Endothelial cell of umbilical vein (primary cell): ENCODE measurements at regions not wholly inside any gene's neighbourhood (a gene's known extent, or its start where the extent isn't known, plus 50 kb on each side); places are given as distances from the start of the nearest gene placed in this dataset.

Experiments
- BruUV-seq: library from RNA; stranded (reverse); fragments of 400-500 nt; replicated peaks from 2 replicates; lab custom pipeline; 2021; lab: Mats Ljungman, UMichigan
- CTCF ChIA-PET: fragments of 300-600, 350-600 bp; sonication (Branson Sonifier 250); formaldehyde crosslinking; loops from one replicate; lab custom pipeline; 2021; ENCODE audit warnings: antibody characterized with exemption, inconsistent platforms; lab: Charles Lee
- POLR2A ChIA-PET: fragments of 300-600, 350-600 bp; sonication (Branson Sonifier 250); formaldehyde crosslinking; loops from one replicate; lab custom pipeline; 2021; ENCODE audit warnings: antibody characterized with exemption, inconsistent platforms; lab: Charles Lee
- DNase-seq: peaks from one replicate; pipeline ENCODE4 v3.0.0-alpha.2; 2011; ENCODE audit warnings: low read depth, low spot score
- FAIRE-seq: peaks from 2 replicates; lab custom pipeline; 2011; peaks lifted over from hg19 to GRCh38; lab: Jason Lieb, UNC
- H2AFZ ChIP-seq: 2 replicates; pipeline ENCODE4 v1.6.0; 2012; ENCODE audit warnings: low read depth, low read length, control low read depth, inconsistent platforms
- H3K27ac ChIP-seq: 2 replicates; pipeline ENCODE4 v1.5.1; 2011; ENCODE audit warnings: low read depth, mild to moderate bottlenecking, control low read depth, low read length, moderate library complexity; ENCODE audit not compliant: insufficient read depth
- H3K27me3 ChIP-seq, 2 experiments: 2 replicates each; pipeline versions ENCODE4 v1.6.0 to v1.6.1; 2011; ENCODE audit warnings: low read length in 2 of 2, mixed read lengths in 1 of 2; ENCODE audit not compliant: control insufficient read depth in 2 of 2, insufficient read depth in 2 of 2
- H3K36me3 ChIP-seq, 2 experiments: 2 replicates in 1 of 2; 3 replicates in 1 of 2; pipeline ENCODE4 v1.5.1; 2011; ENCODE audit warnings: low read length in 2 of 2, mild to moderate bottlenecking in 1 of 2, moderate library complexity in 1 of 2; ENCODE audit not compliant: control insufficient read depth in 2 of 2, insufficient read depth in 2 of 2; ENCODE audit errors: extremely low read depth in 1 of 2
- H3K4me1 ChIP-seq: 3 replicates; pipeline ENCODE4 v1.5.1; 2011; ENCODE audit warnings: mild to moderate bottlenecking, low read length; ENCODE audit not compliant: control insufficient read depth, insufficient read depth; ENCODE audit errors: extremely low read depth
- H3K4me2 ChIP-seq: 2 replicates; pipeline ENCODE4 v1.6.1; 2011; ENCODE audit warnings: low read length, control low read depth, mixed read lengths; ENCODE audit not compliant: insufficient read depth
- H3K4me3 ChIP-seq, 3 experiments: fragments of 200-600 bp in 1 of 3; sonication (generic), shearing (Covaris generic) in 1 of 3; replicated peaks in 1 of 3; 2 replicates each; pipeline ENCODE4 v1.5.1; 2011 to 2016; ENCODE audit warnings: control low read depth in 3 of 3, low read length in 3 of 3, mild to moderate bottlenecking in 2 of 3, inconsistent platforms in 1 of 3, low read depth in 1 of 3, moderate library complexity in 1 of 3; ENCODE audit not compliant: insufficient read depth in 1 of 3
- H3K79me2 ChIP-seq: 2 replicates; pipeline ENCODE4 v1.6.0; 2012; ENCODE audit warnings: low read length, inconsistent platforms; ENCODE audit not compliant: control insufficient read depth, insufficient read depth
- H3K9ac ChIP-seq: replicated peaks from 2 replicates; pipeline ENCODE3; 2011; ENCODE audit warnings: low read length, control low read depth; ENCODE audit not compliant: insufficient read depth; ENCODE audit errors: extremely low read depth
- H3K9me1 ChIP-seq: replicated peaks from 3 replicates; pipeline ENCODE4 v1.6.0; 2011; ENCODE audit warnings: mild to moderate bottlenecking, low read length; ENCODE audit not compliant: control insufficient read depth, insufficient read depth; ENCODE audit errors: extremely low read depth
- H3K9me3 ChIP-seq: replicated peaks from 2 replicates; pipeline ENCODE4 v1.5.1; 2012; ENCODE audit warnings: low read length, inconsistent platforms; ENCODE audit not compliant: control insufficient read depth, insufficient read depth
- H4K20me1 ChIP-seq: replicated peaks from 2 replicates; pipeline ENCODE3; 2011; ENCODE audit warnings: mild to moderate bottlenecking, low read length; ENCODE audit not compliant: control insufficient read depth, insufficient read depth; ENCODE audit errors: extremely low read depth
- CTCF ChIP-seq, 2 donors: IDR thresholded peaks; 1 replicate in 1 of 2; 2 replicates in 1 of 2; pipeline ENCODE4 v1.5.1; 2011; ENCODE audit warnings: low read length in 2 of 2, mild to moderate bottlenecking in 2 of 2, moderate library complexity in 2 of 2, control low read depth in 1 of 2, inconsistent platforms in 1 of 2, low read depth in 1 of 2; ENCODE audit not compliant: insufficient read depth in 1 of 2; ENCODE audit errors: extremely low read depth in 1 of 2
- EZH2 ChIP-seq: IDR thresholded peaks from 2 replicates; pipeline ENCODE4 v1.6.1; 2012; ENCODE audit warnings: borderline replicate concordance, low read depth, mild to moderate bottlenecking, moderate library complexity, low read length, inconsistent platforms; ENCODE audit not compliant: severe bottlenecking
- FOS ChIP-seq: IDR thresholded peaks from 2 replicates; pipeline ENCODE4 v1.6.1; 2011; ENCODE audit warnings: mild to moderate bottlenecking, low read length, moderate library complexity, borderline replicate concordance; ENCODE audit not compliant: insufficient read depth
- GATA2 ChIP-seq: IDR thresholded peaks from 2 replicates; pipeline ENCODE4 v1.7.0; 2011; ENCODE audit warnings: low read depth, mild to moderate bottlenecking, moderate library complexity, mixed read lengths, low read length; ENCODE audit not compliant: insufficient read length, insufficient read depth
- JUN ChIP-seq: IDR thresholded peaks from 2 replicates; pipeline ENCODE4 v1.6.1; 2011; ENCODE audit warnings: borderline replicate concordance, low read depth; ENCODE audit not compliant: insufficient read length, insufficient read depth
- MAX ChIP-seq: IDR thresholded peaks from 2 replicates; pipeline ENCODE4 v1.6.1; 2011; ENCODE audit not compliant: insufficient read depth, insufficient read length
- MYC ChIP-seq: IDR thresholded peaks from one replicate; pipeline ENCODE4 v1.6.1; 2011; ENCODE audit warnings: mild to moderate bottlenecking, low read depth, low read length
- POLR2A ChIP-seq: IDR thresholded peaks from 2 replicates; pipeline ENCODE4 v1.6.1; 2012; ENCODE audit warnings: low read depth, mild to moderate bottlenecking, control low read depth, low read length
- POLR2AphosphoS5 ChIP-seq: IDR thresholded peaks from 2 replicates; pipeline ENCODE4 v1.6.1; 2012; ENCODE audit warnings: low read depth, mild to moderate bottlenecking, control low read depth, low read length, moderate library complexity; ENCODE audit not compliant: insufficient read depth
- dilution Hi-C: fragments of 300-500 bp; cut with MboI; formaldehyde crosslinking; loops from one replicate; pipeline ENCODE4 v1.15.0; 2019; ENCODE audit warnings: low sequenced_read_pairs; ENCODE audit not compliant: extremely low pct_ligation_motif_present
- intact Hi-C: fragments of 100-400 bp; cut with micrococcal nuclease; formaldehyde crosslinking; loops from one replicate; pipeline ENCODE4 v1.10.0; 2022

- FAIRE-seq (no peak), DNase-seq (no peak)
- H3K4me2 ChIP-seq, result no peak overlapping the region
- dilution Hi-C loops, result no loop called here
- BruUV-seq, result no TSS peak
- H3K9me1 ChIP-seq, result no peaks in the 10 kb centered on the region
- TF ChIP-seq GATA2, result no peak
- TF ChIP-seq FOS, result no peak
- no peak for TF ChIP-seq CTCF (IDR thresholded peaks at IDR 0.05; ENCODE audit: extremely low read depth in 1 of 2, insufficient read depth in 1 of 2, low read depth in 1 of 2, low read length in 2 of 2)
- no peak for TF ChIP-seq JUN
- TF ChIP-seq MAX, result no peak
- no peak for TF ChIP-seq EZH2
- no peak for TF ChIP-seq MYC
- no peak for TF ChIP-seq POLR2AphosphoS5
- no peak for TF ChIP-seq POLR2A
- H3K9me3 ChIP-seq, result no peaks in the 10 kb centered on the region
- H3K79me2 ChIP-seq, result no peaks in the 10 kb centered on the region
- intact Hi-C loops, result no loop called here
- H3K27me3 ChIP-seq, result peaks cover 0 to 3% of the 10 kb centered on the region in 2 experiments
- H3K4me1 ChIP-seq, result no peaks in the 10 kb centered on the region
- H3K9ac ChIP-seq, result no peak overlapping the region
- H3K36me3 ChIP-seq, result no peaks in the 10 kb centered on the region
- H3K27ac ChIP-seq, result no peak overlapping the region
- no peaks in the 10 kb centered on the region for H4K20me1 ChIP-seq
- ChIA-PET CTCF (no interaction called here), POLR2A (no interaction called here)
- no peak overlapping the region for H3K4me3 ChIP-seq
- H2AFZ ChIP-seq, result no peak overlapping the region
Measured at GRCh38 chr15:36178303-36178633, 401.2 kb upstream of the CDIN1 start.
